ENCODE measurements at regions not wholly inside any gene's neighbourhood (a gene's known extent, or its start where the extent isn't known, plus 50 kb on each side); places are given as distances from the start of the nearest gene placed in this dataset.
A peak's percentile ranks its signal among the peaks of the same experiment; 100 is the strongest.

- H3K4me3 ChIP-seq (ENCODE audit: low read depth, low read length) = no peak overlapping the region
- no peaks in the 10 kb centered on the region for H3K36me3 ChIP-seq (ENCODE audit: control insufficient read depth in 2 of 2, insufficient read depth in 1 of 2, low read length in 2 of 2)
- no peaks in the 10 kb centered on the region for H3K9me3 ChIP-seq (ENCODE audit: control insufficient read depth, insufficient read depth, low read depth, low read length)
- no peak overlapping the region for H3K27ac ChIP-seq (ENCODE audit: extremely low read depth, low read depth, low read length)
- CTCF ChIA-PET = interaction anchor here (0.6 to 2.5 kb wide), 41 partner anchors 11 to 1104 kb away, joined by 3 to 15 read pairs (median 4); no protein-coding TSS in a partner anchor
- no peak for TF ChIP-seq GLI2 (tag by site-specific recombination; IDR thresholded peaks at IDR 0.05; ENCODE audit: borderline replicate concordance, low read depth)
- TF ChIP-seq TSHZ1 (tag by site-specific recombination; IDR thresholded peaks at IDR 0.05; ENCODE audit: borderline replicate concordance) = no peak
- no peak for TF ChIP-seq ZNF768 (tag by site-specific recombination; IDR thresholded peaks at IDR 0.05)
- TF ChIP-seq ZNF654 (tag by site-specific recombination; IDR thresholded peaks at IDR 0.05; ENCODE audit: low read depth) = peak; percentile 67
- no peak for TF ChIP-seq MEIS1 (CRISPR knock-in tag; IDR thresholded peaks at IDR 0.05; ENCODE audit: borderline replicate concordance)
- TF ChIP-seq ZBTB7A (tag by site-specific recombination; IDR thresholded peaks at IDR 0.05; ENCODE audit: low read depth) = no peak
- no peaks in the 10 kb centered on the region for H3K4me1 ChIP-seq (ENCODE audit: control insufficient read depth, insufficient read depth, low read length)
- POLR2A ChIA-PET = no interaction called here
Observed at GRCh38 chrX:15143050-15143824, 126.6 kb downstream of the ASB9 start.

GRCh38 chrX:15142084-15142715 is 127.7 kb downstream of the ASB9 start:
- POLR2A ChIA-PET = no interaction called here

GRCh38 chrX:15136795-15137194 is 133.1 kb downstream of the ASB9 start:
- H3K4me3 ChIP-seq (ENCODE audit: low read depth, low read length) = no peak overlapping the region
- TF ChIP-seq ZFP69B (tag by site-specific recombination; IDR thresholded peaks at IDR 0.05) (no peak), ZNF548 (tag by site-specific recombination; IDR thresholded peaks at IDR 0.05) (no peak), ATF2 (tag by site-specific recombination; IDR thresholded peaks at IDR 0.05; ENCODE audit: low read depth) (peak; percentile 56; the same call in 1 of the 2 replicates), ZNF133 (tag by site-specific recombination; IDR thresholded peaks at IDR 0.05) (no peak), ZBTB7A (tag by site-specific recombination; IDR thresholded peaks at IDR 0.05; ENCODE audit: low read depth) (no peak)
- no peaks in the 10 kb centered on the region; the same call in 1 of the 2 replicates for H3K9me3 ChIP-seq (ENCODE audit: control insufficient read depth, insufficient read depth, low read depth, low read length)
- CTCF ChIA-PET = interaction anchor here (0.7 to 1.0 kb wide), 2 partner anchors 9 to 426 kb away, joined by 3 to 4 read pairs; no protein-coding TSS in a partner anchor
- POLR2A ChIA-PET = no interaction called here
- no peak overlapping the region for H3K27ac ChIP-seq (ENCODE audit: extremely low read depth, low read depth, low read length)
- no peaks in the 10 kb centered on the region for H3K4me1 ChIP-seq (ENCODE audit: control insufficient read depth, insufficient read depth, low read length)
- H3K36me3 ChIP-seq (ENCODE audit: control insufficient read depth in 2 of 2, insufficient read depth in 1 of 2, low read length in 2 of 2) = no peaks in the 10 kb centered on the region

More at GRCh38 chrX:15142084-15142715, 127.7 kb downstream of the ASB9 start:
- no peaks in the 10 kb centered on the region for H3K9me3 ChIP-seq (ENCODE audit: control insufficient read depth, insufficient read depth, low read depth, low read length)
- no peak overlapping the region for H3K4me3 ChIP-seq (ENCODE audit: low read depth, low read length)
- CTCF ChIA-PET = interaction anchor here (0.5 to 2.5 kb wide), 16 partner anchors 12 to 1103 kb away, joined by 3 to 13 read pairs (median 4); no protein-coding TSS in a partner anchor
- no peaks in the 10 kb centered on the region for H3K36me3 ChIP-seq (ENCODE audit: control insufficient read depth in 2 of 2, insufficient read depth in 1 of 2, low read length in 2 of 2)
- no peaks in the 10 kb centered on the region for H3K4me1 ChIP-seq (ENCODE audit: control insufficient read depth, insufficient read depth, low read length)
- no peak for TF ChIP-seq ZBTB44 (tag by site-specific recombination; IDR thresholded peaks at IDR 0.05)
- TF ChIP-seq ZNF639 (tag by site-specific recombination; IDR thresholded peaks at IDR 0.05) = no peak
- TF ChIP-seq GLIS1 (tag by site-specific recombination; IDR thresholded peaks at IDR 0.05) = no peak
- H3K27ac ChIP-seq (ENCODE audit: extremely low read depth, low read depth, low read length) = no peak overlapping the region

Measured in HEK293 (cell line).